HG03060 (cell line): ENCODE measurements at regions not wholly inside any gene's neighbourhood (a gene's known extent, or its start where the extent isn't known, plus 50 kb on each side); places are given as distances from the start of the nearest gene placed in this dataset.
"Not testable (repeated sequence)": the region's sequence is repeated elsewhere in the genome, so short reads cannot be mapped to it uniquely, and the experiment has no call there.

ENCODE experiments used
- ATAC-seq: cut with Tn5 transposase; IDR thresholded peaks from one replicate; pipeline ENCODE4 v1.9.1; 2021; ENCODE audit warnings: low read depth, moderate number of reproducible peaks; ENCODE audit not compliant: unreplicated experiment

DNA sequence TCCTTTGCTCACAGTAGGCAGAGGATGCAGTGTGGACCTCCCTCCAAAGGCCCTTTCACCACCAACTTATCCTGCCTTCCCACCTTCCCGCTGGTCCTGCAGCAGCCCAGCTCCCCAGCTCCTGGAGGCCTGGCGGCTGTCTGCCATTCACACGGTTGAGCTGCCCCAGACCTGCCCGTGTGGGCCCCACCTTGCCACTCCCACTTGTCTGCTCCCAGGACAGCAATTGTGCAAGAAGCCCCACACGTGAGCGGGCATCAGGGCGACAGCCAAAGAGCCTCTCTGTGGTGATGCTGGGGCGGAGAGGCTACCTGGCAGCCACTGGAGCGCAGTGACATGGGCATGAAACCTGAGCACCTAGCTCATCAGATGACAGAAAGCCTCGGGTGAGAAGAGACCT, 248.6 kb upstream of the MAF start:
- ATAC-seq, result no peak

DNA sequence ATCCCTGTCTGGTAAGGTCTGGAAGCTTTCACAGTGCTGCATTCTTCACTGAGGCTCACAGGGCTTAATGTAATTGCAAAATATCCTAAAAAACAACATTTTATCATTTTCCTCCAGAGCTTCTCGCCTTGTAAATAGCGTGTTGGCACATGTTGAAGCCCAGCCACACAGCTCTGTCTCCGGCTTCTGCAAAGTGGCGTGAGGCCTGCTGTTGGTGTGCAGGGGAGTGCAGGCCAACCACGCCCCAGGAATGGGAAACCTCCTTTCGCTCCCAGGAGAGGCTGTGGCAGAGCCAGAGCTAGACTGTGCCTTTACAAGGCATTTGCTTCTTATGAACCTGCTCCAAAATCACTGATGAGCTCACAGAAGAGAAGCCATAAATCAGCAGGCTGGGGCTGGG, 248.2 kb upstream of the MAF start:
- no peak for ATAC-seq

DNA sequence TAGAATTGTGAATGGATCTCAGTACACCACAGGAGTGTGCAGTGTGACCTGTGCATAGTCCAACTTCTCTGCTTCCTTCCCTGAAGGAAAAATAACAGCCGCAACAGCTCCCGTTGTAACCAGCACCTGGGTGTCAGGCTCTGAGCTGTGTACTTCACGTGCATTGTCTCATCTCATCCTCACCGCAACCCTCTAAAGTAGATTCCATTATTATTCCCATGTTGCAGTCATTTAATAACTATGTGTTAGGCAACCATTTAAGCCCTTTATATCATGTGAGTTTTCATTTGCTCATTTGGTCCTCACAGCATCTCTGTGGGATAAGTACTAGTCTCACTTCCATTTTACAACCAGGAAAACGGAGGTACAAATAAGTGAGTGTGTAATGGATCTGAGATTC, 247.0 kb upstream of the MAF start:
- ATAC-seq, result no peak

DNA sequence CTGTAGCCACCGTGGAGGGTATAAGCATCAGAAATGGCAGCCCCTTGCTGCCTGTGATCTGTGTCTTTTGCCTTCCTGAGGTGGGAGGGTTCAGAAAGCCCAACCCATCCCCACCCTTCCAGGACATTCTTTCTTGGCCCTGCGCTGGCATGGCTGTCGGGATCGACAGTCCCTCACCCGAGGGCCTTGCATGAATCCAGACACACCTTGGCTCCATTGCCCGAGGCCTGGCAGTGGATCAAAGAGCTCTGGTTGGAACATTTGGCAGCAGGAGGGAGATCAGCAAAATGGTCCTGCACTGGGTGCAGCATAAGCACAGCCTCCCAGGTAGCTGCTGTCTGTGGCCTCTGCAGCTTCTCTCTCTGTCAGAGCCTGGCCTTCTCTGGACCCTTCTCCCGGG, 246.6 kb upstream of the MAF start:
- ATAC-seq, result no peak

DNA sequence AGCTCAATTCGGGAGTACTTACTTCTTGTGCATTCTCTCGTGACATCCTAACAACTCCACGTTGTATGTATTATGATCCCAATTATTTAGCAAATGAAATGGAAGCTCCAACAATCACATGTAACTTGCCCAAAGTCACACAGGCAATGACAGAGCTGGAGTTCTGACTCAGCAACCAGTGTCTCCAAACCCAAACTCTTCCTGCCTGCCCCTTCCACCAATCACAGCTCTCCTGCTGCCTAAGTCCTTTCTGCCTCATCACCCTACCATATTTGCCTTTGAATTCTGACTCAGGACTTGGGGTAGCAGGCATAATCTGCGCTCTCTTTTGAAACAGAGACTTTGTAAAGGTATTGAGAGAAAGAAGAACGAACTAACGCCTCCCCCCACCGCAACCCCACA, 245.2 kb upstream of the MAF start:
- ATAC-seq, result no peak

DNA sequence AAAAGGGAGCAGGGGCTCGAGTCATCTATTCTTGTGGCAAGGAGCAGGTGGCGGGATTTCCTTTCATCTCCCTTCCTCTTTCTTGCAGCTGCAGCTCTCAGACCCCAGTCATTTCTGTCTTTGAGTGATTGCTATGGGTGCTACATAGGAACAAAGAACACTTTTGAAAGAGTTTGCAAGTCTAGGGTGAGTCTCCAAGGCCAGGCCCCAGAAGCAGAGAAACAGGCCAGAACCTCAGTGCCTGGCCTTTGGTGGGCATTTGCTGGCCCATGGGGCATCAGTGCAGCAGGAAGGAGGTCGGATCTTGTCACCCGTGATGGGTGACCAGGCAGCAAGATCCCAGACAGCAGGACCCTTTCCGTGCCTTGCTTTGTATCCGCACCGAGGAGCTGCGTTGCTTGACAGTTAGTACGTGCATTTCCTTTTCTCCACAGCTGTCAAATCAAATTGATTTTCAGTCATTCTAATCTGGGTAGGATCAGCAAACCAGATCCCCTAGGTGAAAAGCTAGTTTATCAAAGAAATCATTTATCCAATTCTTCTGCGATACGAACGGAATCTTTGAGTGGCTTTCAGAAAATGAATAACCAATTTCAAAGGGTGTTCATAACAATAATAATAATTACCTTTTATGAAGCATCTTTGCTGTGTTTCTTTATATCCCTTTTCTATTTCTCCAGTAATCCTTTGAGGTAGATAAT, 244.6 kb upstream of the MAF start:
- ATAC-seq, result peak; percentile 81

DNA sequence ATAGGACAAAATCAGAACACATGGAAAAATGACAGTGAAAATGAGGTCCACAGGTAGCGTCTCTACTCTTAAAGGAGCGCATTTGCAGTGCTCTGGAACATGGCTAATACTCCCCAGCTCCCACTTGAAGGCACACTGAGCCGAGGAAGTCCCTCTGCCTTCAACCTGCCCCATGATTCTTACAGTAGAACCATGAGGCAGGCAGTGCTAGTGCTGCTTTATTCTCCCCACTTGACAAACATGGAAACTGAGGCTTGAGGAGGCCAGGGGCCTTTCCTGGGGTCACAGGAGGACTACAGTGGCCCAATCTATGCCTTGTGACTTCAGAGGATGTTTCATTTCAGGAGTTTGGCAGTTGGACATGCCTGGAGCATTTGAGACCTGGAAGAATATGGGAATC, 244.1 kb upstream of the MAF start:
- ATAC-seq, result no peak

DNA sequence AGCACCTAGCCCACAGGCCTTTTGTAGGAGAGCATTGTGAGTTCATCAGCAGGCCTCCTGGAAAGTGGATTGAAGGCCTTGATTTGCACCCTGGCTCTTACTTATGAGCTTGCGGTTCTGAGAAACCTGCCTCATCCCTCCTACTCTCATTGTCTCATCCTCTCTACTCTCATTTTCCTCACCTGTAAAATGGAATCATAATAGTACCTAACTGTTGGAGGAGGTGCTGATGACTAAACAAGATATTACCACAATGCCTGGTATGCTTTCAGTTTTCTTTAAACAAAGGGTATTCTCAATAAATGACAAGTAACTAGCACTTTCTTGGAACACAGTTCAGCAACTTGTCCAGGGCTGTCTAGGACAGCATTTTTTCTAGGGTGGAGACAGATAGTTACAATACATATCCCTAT, 243.1 kb upstream of the MAF start:
- ATAC-seq, result no peak

DNA sequence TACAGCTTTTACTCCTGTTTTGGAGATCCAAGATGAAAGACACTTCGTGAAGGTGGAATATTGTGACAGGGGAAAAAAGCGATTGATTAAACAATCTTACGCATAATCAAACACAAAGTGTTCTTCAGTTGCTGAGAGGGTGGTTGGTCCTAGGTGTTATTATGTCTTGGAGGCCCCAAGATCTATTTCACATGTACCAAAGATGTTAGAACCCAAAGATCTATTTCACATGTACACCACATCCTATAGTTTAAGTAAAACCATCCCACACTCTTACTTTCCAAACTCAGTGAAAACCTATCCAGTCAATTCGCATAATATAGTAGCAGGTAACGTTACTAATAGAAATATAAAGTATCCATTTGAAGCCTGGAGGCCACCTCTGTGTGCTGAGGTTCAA, 242.6 kb upstream of the MAF start:
- no peak for ATAC-seq

DNA sequence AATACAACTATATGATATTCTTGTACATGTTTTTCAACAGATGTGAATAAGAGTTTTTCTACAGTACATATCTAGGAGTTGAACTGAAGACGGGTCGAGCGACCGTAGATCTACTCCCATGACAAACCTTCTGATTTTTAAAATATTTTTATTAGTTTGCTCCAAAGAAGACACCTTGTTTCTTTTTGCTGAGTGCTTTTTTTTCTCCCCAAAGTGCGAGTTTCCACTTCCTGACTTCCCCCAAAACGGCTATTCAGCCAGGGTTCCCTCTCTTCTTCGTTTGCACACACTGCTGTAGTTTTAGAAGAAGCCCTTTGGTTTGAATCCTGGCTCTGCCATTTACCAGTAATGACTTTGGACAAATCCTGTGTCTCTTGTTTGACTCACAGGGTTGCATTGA, 241.7 kb upstream of the MAF start:
- no peak for ATAC-seq

DNA sequence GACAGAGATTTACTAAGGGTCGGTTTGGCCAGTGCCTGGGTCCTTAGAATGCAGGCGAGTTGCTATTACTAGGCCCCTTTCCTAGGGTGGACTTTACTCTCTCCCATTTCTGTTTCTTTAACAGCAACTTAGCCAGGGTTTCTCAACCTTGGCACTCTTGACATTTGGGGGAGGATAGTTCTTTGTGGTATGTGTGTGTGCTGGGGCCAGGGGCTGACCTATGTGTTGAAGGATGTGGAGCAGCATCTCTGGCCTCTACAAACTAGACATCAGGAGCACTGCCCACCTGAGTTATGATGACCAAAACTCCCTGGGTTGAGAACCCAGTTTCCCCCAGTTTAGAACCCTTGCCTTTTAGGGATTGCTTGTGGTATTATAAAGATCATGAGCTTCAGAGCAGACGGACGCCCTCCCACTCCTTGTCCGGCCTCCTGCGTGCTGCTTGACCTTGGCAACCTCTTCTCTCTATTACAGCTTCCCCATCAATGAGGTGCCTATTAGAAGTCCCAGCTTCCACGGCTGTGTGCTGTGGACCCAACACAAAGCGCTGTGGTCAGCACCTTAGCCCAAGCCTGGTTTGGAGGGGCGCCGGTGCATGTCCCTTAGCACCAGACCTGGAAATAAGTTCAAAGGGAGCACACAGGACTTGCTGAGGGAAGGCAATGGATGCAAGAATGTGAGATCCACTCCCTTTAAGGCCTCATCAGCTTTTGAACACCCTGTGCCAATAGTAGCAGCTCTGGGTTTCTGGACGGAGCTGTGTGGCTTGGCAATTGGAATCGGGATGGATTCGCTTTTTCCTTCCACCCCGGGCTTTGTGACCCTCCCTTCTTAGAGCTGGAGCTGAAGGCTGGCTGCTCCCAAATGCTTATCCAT, 239.2 kb upstream of the MAF start:
- ATAC-seq, result no peak

DNA sequence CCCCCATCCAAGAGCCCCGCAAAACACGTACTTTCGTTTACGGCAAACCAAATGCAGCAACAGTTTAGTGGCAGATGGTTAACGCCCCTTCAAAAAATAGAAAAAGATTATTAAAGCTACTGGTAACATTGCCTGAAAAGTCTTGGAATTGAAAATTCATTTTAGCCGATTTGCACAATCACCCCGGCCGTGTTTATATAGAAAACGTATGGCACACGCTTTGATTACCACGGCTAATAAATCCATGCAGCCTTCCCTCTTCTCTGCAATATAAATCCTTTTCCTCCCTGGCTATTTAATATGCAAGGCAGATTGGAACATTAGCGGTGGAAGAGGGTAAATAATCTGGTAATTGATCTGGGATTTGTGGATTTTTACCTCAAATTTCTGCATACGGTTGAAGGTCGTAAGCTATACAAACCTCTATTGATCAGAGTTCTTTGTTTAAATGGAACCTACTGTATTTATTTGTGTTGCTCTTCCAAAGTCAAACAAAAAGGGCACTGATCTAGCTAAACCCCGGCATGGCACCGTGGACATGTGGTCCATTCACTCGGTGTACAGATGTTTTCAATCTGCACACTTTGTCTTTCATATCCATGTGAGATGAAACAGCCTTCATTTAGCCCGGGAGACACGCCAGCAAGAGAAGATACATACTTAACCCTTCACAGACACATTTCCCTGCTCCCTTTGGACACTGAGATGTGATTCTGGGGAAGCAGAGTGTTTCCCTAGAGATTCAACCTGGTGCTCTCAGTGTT, 238.1 kb upstream of the MAF start:
- ATAC-seq, result no peak

DNA sequence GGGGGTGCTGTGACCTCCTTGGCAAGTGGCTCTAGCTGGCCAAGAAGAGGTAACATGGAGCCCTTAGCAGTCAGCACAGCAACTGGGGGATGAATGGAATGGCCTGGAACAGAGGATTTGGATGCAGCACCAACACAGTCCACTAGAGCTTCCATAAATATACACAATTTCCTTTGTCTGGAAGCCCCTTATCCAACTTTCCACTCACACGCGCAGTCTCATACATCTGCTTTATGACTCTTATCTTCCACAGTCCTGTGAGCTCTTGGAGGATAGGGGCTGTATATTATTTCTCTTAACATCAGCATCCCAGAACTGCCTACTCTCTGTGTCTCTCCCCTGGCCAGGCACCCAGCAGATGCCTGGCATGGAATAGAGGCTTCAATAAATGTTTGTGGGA, 235.6 kb upstream of the MAF start:
- no peak for ATAC-seq

DNA sequence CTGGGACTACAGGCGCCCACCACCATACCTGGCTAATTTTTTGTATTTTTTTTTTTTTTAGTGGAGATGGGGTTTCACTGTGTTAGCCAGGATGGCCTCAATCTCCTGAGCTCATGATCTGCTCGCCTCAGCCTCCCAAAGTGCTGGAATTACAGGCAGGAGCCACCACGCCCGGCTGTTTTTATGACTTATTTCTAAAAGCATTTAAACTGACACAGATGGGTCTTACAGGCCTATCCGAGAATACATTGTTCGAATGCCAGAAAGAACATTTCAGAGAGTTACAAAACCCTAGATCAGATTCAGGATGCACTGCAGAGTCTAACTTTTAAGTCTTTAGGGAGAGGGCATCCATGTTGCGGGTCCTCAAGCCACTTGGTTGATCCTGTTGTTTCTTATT, 234.7 kb upstream of the MAF start:
- no peak for ATAC-seq

DNA sequence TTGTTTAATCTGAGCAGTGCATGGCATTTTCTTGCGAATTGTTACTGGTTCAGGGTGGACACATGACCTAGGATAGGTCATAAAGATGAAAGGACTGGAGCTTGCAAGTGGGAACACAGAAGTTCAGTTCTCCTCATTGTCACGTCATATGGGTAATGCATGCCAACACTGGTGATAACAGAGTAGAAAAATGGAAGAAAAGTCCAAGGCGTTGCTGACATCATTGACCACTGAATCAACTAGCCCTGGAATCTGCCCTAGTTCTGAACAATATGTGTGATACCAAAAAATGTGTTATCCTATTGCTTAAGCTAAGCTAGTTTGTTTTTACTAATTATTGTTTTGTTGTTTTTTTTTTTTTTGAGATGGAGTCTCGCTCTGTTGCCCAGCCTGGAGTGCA, 234.2 kb upstream of the MAF start:
- ATAC-seq, result no peak

DNA sequence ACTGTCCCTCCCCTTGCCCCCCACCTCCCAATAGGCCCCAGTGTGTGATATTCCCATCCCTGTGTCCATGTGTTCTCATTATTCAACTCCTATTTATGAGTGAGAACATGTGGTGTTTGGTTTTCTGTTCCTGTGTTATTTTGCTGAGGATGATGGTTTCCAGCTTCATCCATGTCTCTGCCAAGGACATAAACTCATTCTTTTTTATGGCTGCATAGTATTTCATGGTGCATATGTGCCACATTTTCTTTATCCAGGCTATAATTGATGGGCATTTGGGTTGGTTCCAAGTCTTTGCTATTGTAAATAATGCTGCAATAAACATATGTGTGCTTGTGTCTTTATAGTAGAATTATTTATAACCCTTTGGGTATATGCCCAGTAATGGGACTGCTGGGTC, 233.5 kb upstream of the MAF start:
- ATAC-seq, result not testable (repeated sequence)

DNA sequence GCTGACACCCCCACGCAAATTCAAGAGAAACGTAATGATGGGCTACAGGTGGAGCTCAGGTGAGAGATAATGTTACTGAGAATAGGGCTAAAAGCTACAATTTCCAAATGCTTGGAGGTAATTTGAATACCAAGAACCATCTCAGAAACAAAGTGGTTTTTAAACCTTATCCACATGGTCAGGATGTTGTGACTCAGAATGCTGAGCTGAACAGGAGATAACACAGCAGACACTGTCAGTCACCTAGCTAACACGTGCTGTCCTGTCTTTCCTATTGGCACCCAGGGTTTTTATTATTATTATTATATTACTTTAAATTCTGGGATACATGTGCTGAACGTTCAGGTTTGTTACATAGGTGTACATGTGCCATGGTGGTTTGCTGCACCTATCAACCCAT, 233.0 kb upstream of the MAF start:
- ATAC-seq, result no peak

DNA sequence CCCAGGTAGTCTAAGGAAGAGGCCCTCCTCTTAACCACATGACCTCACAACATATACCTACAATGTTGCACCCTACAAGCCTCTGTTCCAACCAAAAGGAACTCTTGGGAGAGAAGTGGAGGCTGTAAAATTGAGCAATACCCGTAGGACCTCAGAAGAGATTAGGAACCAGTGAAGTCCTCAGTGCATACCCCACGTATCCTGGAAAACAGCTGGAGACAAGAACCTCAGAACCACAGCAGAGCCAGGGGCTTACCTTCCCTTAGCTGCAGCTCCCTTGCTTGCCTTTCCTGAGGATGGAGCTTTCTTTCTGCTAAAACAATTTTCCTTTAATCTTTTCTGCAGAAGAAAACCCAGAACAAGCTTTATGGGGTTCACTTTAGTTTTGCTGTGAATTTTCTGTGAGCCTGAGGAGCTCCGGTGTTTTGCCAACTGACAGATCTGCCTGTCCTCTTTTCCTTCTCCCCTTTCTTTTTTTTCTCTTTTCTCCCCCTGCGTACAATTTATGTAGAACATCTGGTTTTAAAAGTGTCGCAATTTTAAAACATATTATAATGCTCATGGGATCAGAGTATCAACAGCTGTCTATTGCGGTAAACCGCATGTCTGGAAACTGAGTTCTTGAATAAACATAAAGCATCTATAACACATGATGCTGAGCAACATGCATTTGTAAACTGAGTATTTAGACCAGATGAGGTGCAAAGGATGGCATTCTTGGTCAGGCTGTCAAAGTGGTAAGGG, 226.4 kb upstream of the MAF start:
- no peak for ATAC-seq

DNA sequence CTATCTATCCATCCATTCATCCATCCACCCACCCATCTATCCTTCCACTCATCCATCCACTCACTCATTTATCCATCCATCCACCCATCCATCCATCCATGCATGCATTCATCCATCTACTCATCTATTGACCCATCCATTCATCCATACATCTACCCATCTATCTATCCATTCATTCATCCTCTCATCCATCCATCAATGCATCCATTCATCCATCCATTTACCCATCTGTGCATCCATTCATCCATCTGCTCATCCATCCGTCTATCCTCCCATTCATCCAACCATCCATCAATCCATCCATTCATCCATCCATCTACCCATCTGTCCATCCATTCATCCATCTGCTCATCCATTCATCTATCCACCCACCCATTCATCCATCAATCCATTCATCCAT, 224.5 kb upstream of the MAF start:
- ATAC-seq, result no peak

DNA sequence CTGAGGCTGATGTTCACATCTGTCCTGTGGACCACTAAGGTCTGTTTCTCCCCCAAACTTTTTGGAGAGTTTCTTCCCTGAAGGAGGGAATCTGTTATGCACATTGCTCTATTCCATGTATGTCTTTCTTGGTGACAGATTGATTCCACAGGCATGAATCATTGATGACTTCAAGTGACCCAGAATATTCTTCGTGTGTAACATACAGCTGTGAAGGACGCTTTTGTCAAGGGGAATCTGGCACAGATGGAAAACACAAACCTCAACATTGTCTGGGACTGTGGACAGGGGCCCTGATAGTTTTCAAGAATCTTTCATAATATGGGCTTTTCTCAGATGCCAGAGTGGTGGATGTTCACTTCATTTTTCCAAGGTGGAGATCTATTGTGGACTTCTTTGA, 223.1 kb upstream of the MAF start:
- no peak for ATAC-seq

DNA sequence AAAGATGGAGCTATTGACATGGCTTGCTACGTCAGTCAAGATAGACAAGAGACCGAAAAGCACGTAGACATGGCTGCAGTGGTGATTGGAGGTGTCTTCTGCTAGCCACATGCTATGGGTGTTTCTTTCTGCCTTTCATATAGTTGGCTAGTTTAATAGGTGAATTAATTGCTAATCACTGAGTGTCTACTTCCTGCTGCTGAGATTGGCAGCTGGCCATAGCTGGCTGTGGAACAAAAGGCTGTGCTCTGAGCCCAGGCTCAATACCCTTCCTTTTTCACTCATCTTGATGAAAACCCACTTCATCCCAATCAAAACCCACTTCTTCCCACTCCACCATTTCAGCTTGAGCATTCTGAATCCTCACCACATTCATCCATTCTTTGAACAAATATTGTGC, 221.4 kb upstream of the MAF start:
- ATAC-seq, result no peak
